ENCODE measurements at regions not wholly inside any gene's neighbourhood (a gene's known extent, or its start where the extent isn't known, plus 50 kb on each side); places are given as distances from the start of the nearest gene placed in this dataset.

DNA sequence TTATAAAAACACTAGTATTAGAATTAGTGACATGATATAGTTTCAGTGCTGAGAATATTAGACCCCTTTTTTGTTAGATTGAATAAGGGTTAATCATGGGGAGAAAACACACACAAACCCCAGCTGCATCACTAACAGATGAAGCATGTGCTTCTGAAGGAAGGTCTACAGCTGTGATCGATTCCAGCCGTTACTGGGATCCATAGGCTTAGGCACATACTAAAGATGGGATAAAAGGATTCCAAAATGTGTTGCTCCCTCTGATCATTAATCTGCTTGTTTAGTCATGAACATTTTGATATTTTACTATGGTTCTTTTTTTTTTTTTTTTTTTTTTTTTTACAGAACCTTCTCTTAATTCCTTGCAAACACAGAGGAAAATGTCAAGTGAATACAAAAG lies 1591.3 kb downstream of the EFNB2 start:
- H4K91ac ChIP-seq (ENCODE audit: insufficient read depth, low read depth, low read length), result no peak overlapping the region

More for the DNA sequence above, 1591.3 kb downstream of the EFNB2 start:
- no TSS peak for BruUV-seq (replicated peaks)
- DNase-seq (no peak), ATAC-seq (ENCODE audit: low read depth) (no peak)
- no peak overlapping the region for H3K23ac ChIP-seq (ENCODE audit: low read depth, low read length)
- intact Hi-C loops (cut with micrococcal nuclease) (no loop called here), in situ Hi-C loops (cut with MboI; ENCODE audit: low sequenced_read_pairs) (no loop called here), dilution Hi-C loops (cut with HindIII; ENCODE audit: low sequenced_read_pairs, unreplicated experiment) (no loop called here)
- CTCF ChIA-PET, result no interaction called here
- TF ChIP-seq RCOR1 (IDR thresholded peaks at IDR 0.05; ENCODE audit: insufficient replicate concordance, low read length), result no peak
- TF ChIP-seq SMC3 (IDR thresholded peaks at IDR 0.05; ENCODE audit: low read depth, low read length), result no peak
- TF ChIP-seq NFE2L2 (IDR thresholded peaks at IDR 0.05; ENCODE audit: low read depth, low read length), result no peak
- TF ChIP-seq, protein P1, sequence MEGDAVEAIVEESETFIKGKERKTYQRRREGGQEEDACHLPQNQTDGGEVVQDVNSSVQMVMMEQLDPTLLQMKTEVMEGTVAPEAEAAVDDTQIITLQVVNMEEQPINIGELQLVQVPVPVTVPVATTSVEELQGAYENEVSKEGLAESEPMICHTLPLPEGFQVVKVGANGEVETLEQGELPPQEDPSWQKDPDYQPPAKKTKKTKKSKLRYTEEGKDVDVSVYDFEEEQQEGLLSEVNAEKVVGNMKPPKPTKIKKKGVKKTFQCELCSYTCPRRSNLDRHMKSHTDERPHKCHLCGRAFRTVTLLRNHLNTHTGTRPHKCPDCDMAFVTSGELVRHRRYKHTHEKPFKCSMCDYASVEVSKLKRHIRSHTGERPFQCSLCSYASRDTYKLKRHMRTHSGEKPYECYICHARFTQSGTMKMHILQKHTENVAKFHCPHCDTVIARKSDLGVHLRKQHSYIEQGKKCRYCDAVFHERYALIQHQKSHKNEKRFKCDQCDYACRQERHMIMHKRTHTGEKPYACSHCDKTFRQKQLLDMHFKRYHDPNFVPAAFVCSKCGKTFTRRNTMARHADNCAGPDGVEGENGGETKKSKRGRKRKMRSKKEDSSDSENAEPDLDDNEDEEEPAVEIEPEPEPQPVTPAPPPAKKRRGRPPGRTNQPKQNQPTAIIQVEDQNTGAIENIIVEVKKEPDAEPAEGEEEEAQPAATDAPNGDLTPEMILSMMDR (conservative IDR thresholded peaks at IDR 0.05; ENCODE audit: low read depth, low read length), result no peak
- no peak for TF ChIP-seq BHLHE40 (IDR thresholded peaks at IDR 0.05; ENCODE audit: low read depth, low read length)
- TF ChIP-seq, protein P2, sequence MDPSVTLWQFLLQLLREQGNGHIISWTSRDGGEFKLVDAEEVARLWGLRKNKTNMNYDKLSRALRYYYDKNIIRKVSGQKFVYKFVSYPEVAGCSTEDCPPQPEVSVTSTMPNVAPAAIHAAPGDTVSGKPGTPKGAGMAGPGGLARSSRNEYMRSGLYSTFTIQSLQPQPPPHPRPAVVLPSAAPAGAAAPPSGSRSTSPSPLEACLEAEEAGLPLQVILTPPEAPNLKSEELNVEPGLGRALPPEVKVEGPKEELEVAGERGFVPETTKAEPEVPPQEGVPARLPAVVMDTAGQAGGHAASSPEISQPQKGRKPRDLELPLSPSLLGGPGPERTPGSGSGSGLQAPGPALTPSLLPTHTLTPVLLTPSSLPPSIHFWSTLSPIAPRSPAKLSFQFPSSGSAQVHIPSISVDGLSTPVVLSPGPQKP (IDR thresholded peaks at IDR 0.05; ENCODE audit: borderline replicate concordance, low read depth, low read length), result no peak
- TF ChIP-seq FOS (IDR thresholded peaks at IDR 0.05; ENCODE audit: low read depth, low read length), result no peak
- TF ChIP-seq MAZ (IDR thresholded peaks at IDR 0.05; ENCODE audit: borderline replicate concordance, low read depth, low read length), result no peak
- TF ChIP-seq RAD21 (IDR thresholded peaks at IDR 0.05; ENCODE audit: low read length), result no peak
- no peak for TF ChIP-seq CEBPB (IDR thresholded peaks at IDR 0.05; ENCODE audit: low read depth, low read length)
- no peak for TF ChIP-seq RFX5 (IDR thresholded peaks at IDR 0.05; ENCODE audit: low read depth, low read length)
- TF ChIP-seq, protein P3, sequence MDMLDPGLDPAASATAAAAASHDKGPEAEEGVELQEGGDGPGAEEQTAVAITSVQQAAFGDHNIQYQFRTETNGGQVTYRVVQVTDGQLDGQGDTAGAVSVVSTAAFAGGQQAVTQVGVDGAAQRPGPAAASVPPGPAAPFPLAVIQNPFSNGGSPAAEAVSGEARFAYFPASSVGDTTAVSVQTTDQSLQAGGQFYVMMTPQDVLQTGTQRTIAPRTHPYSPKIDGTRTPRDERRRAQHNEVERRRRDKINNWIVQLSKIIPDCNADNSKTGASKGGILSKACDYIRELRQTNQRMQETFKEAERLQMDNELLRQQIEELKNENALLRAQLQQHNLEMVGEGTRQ (IDR thresholded peaks at IDR 0.05; ENCODE audit: low read depth, low read length), result no peak
- TF ChIP-seq CHD1 (IDR thresholded peaks at IDR 0.05; ENCODE audit: low read depth, low read length), result no peak
- no peak for TF ChIP-seq MAFK (IDR thresholded peaks at IDR 0.05; ENCODE audit: low read depth, low read length)
- no peak for TF ChIP-seq MXI1 (IDR thresholded peaks at IDR 0.05; ENCODE audit: borderline replicate concordance, low read depth, low read length)
- TF ChIP-seq POLR2A (IDR thresholded peaks at IDR 0.05; ENCODE audit: low read depth, low read length), result no peak
- no peak overlapping the region for H3K9ac ChIP-seq (ENCODE audit: low read depth, low read length)
- no peak overlapping the region for H2BK20ac ChIP-seq (ENCODE audit: low read depth, low read length)
- H4K8ac ChIP-seq (ENCODE audit: low read depth in 2 of 2, low read length in 2 of 2), result no peak overlapping the region
- no peak overlapping the region for H2AK5ac ChIP-seq (ENCODE audit: low read depth, low read length)
- H3K4me2 ChIP-seq (ENCODE audit: low read depth, low read length), result no peak overlapping the region
- no peak overlapping the region for H3K18ac ChIP-seq (ENCODE audit: low read depth, low read length)
- no peaks in the 10 kb centered on the region for H3K36me3 ChIP-seq (ENCODE audit: control insufficient read depth, insufficient read depth, low read length)
- H2BK120ac ChIP-seq (ENCODE audit: low read depth, low read length), result no peak overlapping the region
- H2AFZ ChIP-seq (replicated peaks; ENCODE audit: low read length, poor library complexity), result no peak overlapping the region
- H3K56ac ChIP-seq (ENCODE audit: extremely low read depth, insufficient read depth, low read length), result no peak overlapping the region
- no peak overlapping the region for H2BK5ac ChIP-seq (ENCODE audit: low read depth, low read length, poor library complexity, severe bottlenecking)
- H3K4me3 ChIP-seq (ENCODE audit: insufficient read depth, low read depth, low read length), result no peak overlapping the region
- H3K79me1 ChIP-seq (ENCODE audit: low read depth in 1 of 2, low read length in 2 of 2), result no peaks in the 10 kb centered on the region
- H3K27ac ChIP-seq (ENCODE audit: insufficient read depth, low read length), result no peak overlapping the region
- WGBS, 2 experiments (ENCODE audit: extremely low coverage in 2 of 2, insufficient read length in 1 of 2), result no CpG with 5 or more reads among the region's 2 CpGs
- H4K5ac ChIP-seq (ENCODE audit: low read depth, low read length), result no peak overlapping the region
- H4K20me1 ChIP-seq (ENCODE audit: insufficient read depth, low read length), result no peaks in the 10 kb centered on the region
- no peaks in the 10 kb centered on the region for H3K27me3 ChIP-seq (ENCODE audit: control insufficient read depth, insufficient read depth, low read length)
- no peak overlapping the region for H3K4ac ChIP-seq (ENCODE audit: low read depth, low read length)
- no peaks in the 10 kb centered on the region for H3K9me1 ChIP-seq (ENCODE audit: insufficient read depth, low read length)
- H2BK15ac ChIP-seq (ENCODE audit: low read depth, low read length), result no peak overlapping the region
- no peaks in the 10 kb centered on the region for H3K4me1 ChIP-seq (ENCODE audit: control insufficient read depth, insufficient read depth, low read length)
- H3K9me3 ChIP-seq (ENCODE audit: control insufficient read depth, insufficient read depth, low read length), result peaks cover 3% of the 10 kb centered on the region; the same call in 1 of the 2 replicates
- no peak overlapping the region for H3K14ac ChIP-seq (replicated peaks; ENCODE audit: low read depth, low read length)
- no peak overlapping the region for H2AK9ac ChIP-seq (replicated peaks; ENCODE audit: low read depth, low read length, poor library complexity)
- POLR2A ChIA-PET (ENCODE audit: unreplicated experiment), result no interaction called here

All from IMR-90 (cell line).